ENCODE measurements at regions not wholly inside any gene's neighbourhood (a gene's known extent, or its start where the extent isn't known, plus 50 kb on each side); places are given as distances from the start of the nearest gene placed in this dataset.

DNA sequence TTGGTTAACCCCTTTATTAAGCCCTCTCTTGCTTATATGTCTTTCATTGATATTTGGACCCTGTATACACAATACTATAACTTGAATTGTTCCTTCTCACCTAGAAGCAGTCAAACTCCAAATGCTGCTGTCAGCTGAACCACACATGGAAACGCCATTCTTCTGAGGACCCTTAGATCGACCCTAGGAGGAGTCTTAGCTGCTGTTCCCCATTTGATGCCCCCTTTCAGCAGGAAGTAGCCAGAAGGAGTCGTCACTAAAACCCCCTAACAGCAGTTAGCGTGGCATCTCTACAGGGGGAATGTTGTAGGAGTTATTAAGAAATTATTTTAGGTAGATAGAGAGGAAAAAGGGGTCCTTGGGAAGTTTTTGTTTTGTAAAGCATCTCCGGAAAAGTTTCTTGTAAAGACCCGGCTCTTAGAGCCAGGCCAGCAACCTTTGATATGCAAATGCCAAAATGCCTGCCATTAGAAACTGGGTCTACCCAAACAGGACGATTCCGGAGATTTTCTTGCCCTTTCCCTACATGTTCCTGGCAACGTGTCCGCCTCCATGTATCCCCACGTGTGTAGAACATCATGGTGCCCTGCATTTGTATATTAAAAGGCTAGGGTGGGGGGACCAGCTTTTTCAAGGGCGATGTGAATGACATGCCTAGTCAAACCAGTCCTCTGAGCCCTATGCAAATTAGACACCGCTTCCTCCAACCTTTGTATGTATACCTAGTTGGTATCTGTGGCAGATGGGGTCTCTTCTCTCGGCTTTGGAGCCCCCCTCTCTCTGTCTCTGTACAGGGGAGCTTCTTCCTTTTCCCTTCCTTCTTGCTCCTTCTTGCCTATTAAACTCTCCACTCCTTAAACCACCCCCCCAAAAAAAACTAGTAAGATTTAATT is 638.4 kb upstream of the POU3F3 start:
- Mint-ChIP-seq H3K27ac (no peak overlapping the region), H3K27me3 (ENCODE audit: insufficient read depth) (no peaks in the 10 kb centered on the region), H3K4me1 (peaks cover 7% of the 10 kb centered on the region)

DNA sequence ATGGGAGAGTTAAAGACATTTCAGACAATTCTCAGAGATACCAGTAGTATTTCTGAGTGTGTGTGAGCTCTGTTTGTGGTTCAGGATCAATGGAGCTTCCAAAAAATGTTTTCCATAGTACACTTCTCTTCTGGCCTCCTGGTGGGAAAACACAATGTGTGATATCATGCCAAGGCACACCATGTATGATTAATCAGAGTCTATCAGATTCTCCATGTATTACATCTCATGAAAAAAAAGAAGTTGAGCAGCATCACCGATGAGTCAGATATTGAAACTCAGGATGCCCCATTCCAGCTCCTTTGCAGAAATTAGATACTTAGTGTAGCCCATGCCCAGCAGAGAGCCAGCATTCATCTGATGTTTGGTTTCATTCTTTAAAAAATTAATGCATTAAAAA is 620.3 kb upstream of the POU3F3 start:
- DNase-seq = no peak
- Mint-ChIP-seq H3K9me3 (no peaks in the 10 kb centered on the region), H3K27me3 (ENCODE audit: insufficient read depth) (no peaks in the 10 kb centered on the region), H3K36me3 (ENCODE audit: low read depth) (no peaks in the 10 kb centered on the region), H3K4me1 (no peaks in the 10 kb centered on the region), H3K4me3 (no peak overlapping the region), H3K27ac (no peak overlapping the region)
- Histone ChIP-seq H3K27ac (ENCODE audit: low read depth, low read length) (no peak overlapping the region), H3K4me3 (ENCODE audit: low read length) (no peak overlapping the region), H3K9me3 (ENCODE audit: control insufficient read depth, low read length) (no peaks in the 10 kb centered on the region), H3K27me3 (ENCODE audit: control insufficient read depth, insufficient read depth, low read length, poor library complexity, severe bottlenecking) (no peaks in the 10 kb centered on the region), H3K36me3 (ENCODE audit: control insufficient read depth, insufficient read depth, low read length) (no peaks in the 10 kb centered on the region), H3K4me1 (ENCODE audit: control insufficient read depth, insufficient read depth, low read length) (no peaks in the 10 kb centered on the region), H3K9ac (ENCODE audit: extremely low read depth, low read length, poor library complexity, severe bottlenecking) (no peak overlapping the region)
- TF ChIP-seq, protein P1, sequence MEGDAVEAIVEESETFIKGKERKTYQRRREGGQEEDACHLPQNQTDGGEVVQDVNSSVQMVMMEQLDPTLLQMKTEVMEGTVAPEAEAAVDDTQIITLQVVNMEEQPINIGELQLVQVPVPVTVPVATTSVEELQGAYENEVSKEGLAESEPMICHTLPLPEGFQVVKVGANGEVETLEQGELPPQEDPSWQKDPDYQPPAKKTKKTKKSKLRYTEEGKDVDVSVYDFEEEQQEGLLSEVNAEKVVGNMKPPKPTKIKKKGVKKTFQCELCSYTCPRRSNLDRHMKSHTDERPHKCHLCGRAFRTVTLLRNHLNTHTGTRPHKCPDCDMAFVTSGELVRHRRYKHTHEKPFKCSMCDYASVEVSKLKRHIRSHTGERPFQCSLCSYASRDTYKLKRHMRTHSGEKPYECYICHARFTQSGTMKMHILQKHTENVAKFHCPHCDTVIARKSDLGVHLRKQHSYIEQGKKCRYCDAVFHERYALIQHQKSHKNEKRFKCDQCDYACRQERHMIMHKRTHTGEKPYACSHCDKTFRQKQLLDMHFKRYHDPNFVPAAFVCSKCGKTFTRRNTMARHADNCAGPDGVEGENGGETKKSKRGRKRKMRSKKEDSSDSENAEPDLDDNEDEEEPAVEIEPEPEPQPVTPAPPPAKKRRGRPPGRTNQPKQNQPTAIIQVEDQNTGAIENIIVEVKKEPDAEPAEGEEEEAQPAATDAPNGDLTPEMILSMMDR (conservative IDR thresholded peaks at IDR 0.05) = no peak
- WGBS, 2 experiments (ENCODE audit: insufficient coverage in 1 of 2, insufficient read length in 1 of 2) = 96 to 100% methylated on average over 1 of the region's 1 CpG

More for the DNA sequence above, 638.4 kb upstream of the POU3F3 start:
- no peaks in the 10 kb centered on the region for H3K36me3 Mint-ChIP-seq (ENCODE audit: low read depth)
- Histone ChIP-seq H3K27me3 (ENCODE audit: control insufficient read depth, insufficient read depth, low read length, poor library complexity, severe bottlenecking) (no peaks in the 10 kb centered on the region), H3K4me1 (ENCODE audit: control insufficient read depth, insufficient read depth, low read length) (no peaks in the 10 kb centered on the region), H3K9ac (ENCODE audit: extremely low read depth, low read length, poor library complexity, severe bottlenecking) (no peak overlapping the region), H3K9me3 (ENCODE audit: control insufficient read depth, low read length) (no peaks in the 10 kb centered on the region), H3K36me3 (ENCODE audit: control insufficient read depth, insufficient read depth, low read length) (no peaks in the 10 kb centered on the region), H3K27ac (ENCODE audit: low read depth, low read length) (no peak overlapping the region), H3K4me3 (ENCODE audit: low read length) (no peak overlapping the region)
- H3K4me3 Mint-ChIP-seq = peak overlapping the region; percentile 38
- no peaks in the 10 kb centered on the region for H3K9me3 Mint-ChIP-seq
- WGBS, 2 experiments (ENCODE audit: insufficient coverage in 1 of 2, insufficient read length in 1 of 2) = 35 to 44% methylated on average over 3 to 14 of the region's 14 CpGs
- TF ChIP-seq, protein P1 (conservative IDR thresholded peaks at IDR 0.05) = no peak
- peak; percentile 55 for DNase-seq

DNA sequence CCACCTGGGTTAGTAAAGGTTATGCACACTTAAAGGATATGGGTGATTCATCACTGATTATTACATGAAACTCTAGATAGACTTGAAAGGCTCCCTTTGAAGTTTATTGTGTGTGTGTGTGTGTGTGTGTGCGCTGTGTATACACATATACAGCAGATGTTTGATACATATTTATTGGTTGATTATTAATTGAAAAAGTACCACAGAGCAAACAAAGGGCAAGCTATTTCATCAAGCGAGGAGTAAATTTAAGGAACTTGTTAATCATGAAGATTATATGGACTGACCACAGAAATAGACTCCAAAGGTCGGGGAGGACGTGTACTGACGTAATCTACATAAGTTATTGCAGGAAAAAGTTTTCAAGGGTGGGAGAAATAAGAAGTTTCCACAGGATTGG is 617.4 kb upstream of the POU3F3 start:
- Mint-ChIP-seq H3K9me3 (peaks cover 10% of the 10 kb centered on the region), H3K4me1 (no peaks in the 10 kb centered on the region), H3K27me3 (ENCODE audit: insufficient read depth) (no peaks in the 10 kb centered on the region), H3K27ac (no peak overlapping the region), H3K4me3 (no peak overlapping the region), H3K36me3 (ENCODE audit: low read depth) (no peaks in the 10 kb centered on the region)
- 92 to 100% methylated on average over 4 of the region's 5 CpGs for WGBS, 2 experiments (ENCODE audit: insufficient coverage in 1 of 2, insufficient read length in 1 of 2)
- Histone ChIP-seq H3K36me3 (ENCODE audit: control insufficient read depth, insufficient read depth, low read length) (no peaks in the 10 kb centered on the region), H3K4me3 (ENCODE audit: low read length) (no peak overlapping the region), H3K9me3 (ENCODE audit: control insufficient read depth, low read length) (peaks cover 6% of the 10 kb centered on the region), H3K4me1 (ENCODE audit: control insufficient read depth, insufficient read depth, low read length) (no peaks in the 10 kb centered on the region), H3K27ac (ENCODE audit: low read depth, low read length) (no peak overlapping the region), H3K9ac (ENCODE audit: extremely low read depth, low read length, poor library complexity, severe bottlenecking) (no peak overlapping the region), H3K27me3 (ENCODE audit: control insufficient read depth, insufficient read depth, low read length, poor library complexity, severe bottlenecking) (no peaks in the 10 kb centered on the region)
- TF ChIP-seq, protein P1 (conservative IDR thresholded peaks at IDR 0.05) = no peak
- DNase-seq = no peak
